GM23338 (cell line): ENCODE measurements at regions not wholly inside any gene's neighbourhood (a gene's known extent, or its start where the extent isn't known, plus 50 kb on each side); places are given as distances from the start of the nearest gene placed in this dataset.
"Not testable (repeated sequence)": the region's sequence is repeated elsewhere in the genome, so short reads cannot be mapped to it uniquely, and the experiment has no call there.

Experiments
- ATAC-seq: fragments of 200-7000 bp; cut with Tn5 transposase; 3 replicates; pipeline ENCODE4 v1.9.1; 2020
- DNase-seq: peaks from one replicate; pipeline ENCODE4 v3.0.0-alpha.2; 2015; ENCODE audit warnings: low spot score
- H2AFZ ChIP-seq: fragments of 200-600 bp; sonication (generic); 2 replicates; pipeline ENCODE4 v1.8.0; 2016; ENCODE audit warnings: antibody characterized with exemption, mild to moderate bottlenecking, moderate library complexity
- H3F3A ChIP-seq: fragments of 200-600 bp; sonication (generic); replicated peaks from 2 replicates; pipeline ENCODE4 v1.8.0; 2017; ENCODE audit warnings: antibody characterized with exemption, mixed run types, low read depth
- H3K27ac ChIP-seq: fragments of 200-600 bp; sonication (generic); 2 replicates; pipeline ENCODE4 v1.6.1; 2016; ENCODE audit warnings: low read depth
- H3K27me3 ChIP-seq: fragments of 200-600 bp; sonication (generic); 2 replicates; pipeline ENCODE4 v1.8.0; 2016; ENCODE audit warnings: mild to moderate bottlenecking, mixed run types, moderate library complexity; ENCODE audit not compliant: insufficient read depth
- H3K36me3 ChIP-seq: fragments of 200-600 bp; sonication (generic); 2 replicates; pipeline ENCODE4 v1.8.0; 2016; ENCODE audit warnings: mild to moderate bottlenecking; ENCODE audit not compliant: insufficient read depth
- H3K4me1 ChIP-seq: fragments of 200-600 bp; sonication (generic); 2 replicates; pipeline ENCODE4 v1.8.0; 2016; ENCODE audit warnings: mild to moderate bottlenecking, moderate library complexity; ENCODE audit not compliant: insufficient read depth
- H3K4me2 ChIP-seq: fragments of 200-600 bp; sonication (generic); 2 replicates; pipeline ENCODE4 v1.7.1; 2017; ENCODE audit warnings: mixed run types
- H3K4me3 ChIP-seq: fragments of 200-600 bp; sonication (generic); 2 replicates; pipeline ENCODE4 v1.6.1; 2016; ENCODE audit warnings: mixed run types
- H3K79me2 ChIP-seq: fragments of 200-600 bp; sonication (generic); replicated peaks from 2 replicates; pipeline ENCODE4 v1.8.0; 2017; ENCODE audit warnings: mild to moderate bottlenecking; ENCODE audit not compliant: insufficient read depth
- H3K9me2 ChIP-seq: fragments of 200-600 bp; sonication (generic); 2 replicates; pipeline ENCODE4 v1.8.0; 2017; ENCODE audit not compliant: insufficient read depth
- H4K20me1 ChIP-seq: fragments of 200-600 bp; sonication (generic); replicated peaks from 2 replicates; pipeline ENCODE4 v1.8.0; 2017; ENCODE audit warnings: mild to moderate bottlenecking; ENCODE audit not compliant: insufficient read depth
- H3K27ac Mint-ChIP-seq: 2 replicates; pipeline ENCODE4 v1.8.0; 2020; ENCODE audit warnings: inconsistent platforms, mild to moderate bottlenecking, moderate library complexity, mixed read lengths
- H3K27me3 Mint-ChIP-seq: 3 replicates; pipeline ENCODE4 v1.8.0; 2022; ENCODE audit warnings: low read depth, mild to moderate bottlenecking, moderate library complexity, mixed read lengths, inconsistent platforms; ENCODE audit not compliant: insufficient read depth, poor library complexity
- H3K36me3 Mint-ChIP-seq: 3 replicates; pipeline ENCODE4 v1.8.0; 2021; ENCODE audit warnings: low read depth, mild to moderate bottlenecking, inconsistent platforms, moderate library complexity, mixed read lengths
- H3K4me1 Mint-ChIP-seq: 3 replicates; pipeline ENCODE4 v1.8.0; 2020; ENCODE audit warnings: mild to moderate bottlenecking, inconsistent platforms, mixed read lengths
- H3K4me3 Mint-ChIP-seq: 3 replicates; pipeline ENCODE4 v1.8.0; 2021; ENCODE audit warnings: moderate library complexity, mild to moderate bottlenecking, inconsistent platforms, mixed read lengths
- H3K9me3 Mint-ChIP-seq: 3 replicates; pipeline ENCODE4 v1.8.0; 2020; ENCODE audit warnings: moderate library complexity, mild to moderate bottlenecking, inconsistent platforms, mixed read lengths
- POLR2AphosphoS5 ChIP-seq: IDR thresholded peaks from 2 replicates; pipeline ENCODE4 v1.6.1; 2016; ENCODE audit warnings: antibody characterized with exemption, low read depth
- TF ChIP-seq, protein P1 (sequence below), 2 experiments: fragments of 200-600 bp in 1 of 2; sonication (generic) in 1 of 2; conservative IDR thresholded peaks; 2 replicates each; pipeline versions ENCODE4 v1.5.1 to v1.6.1; 2016 to 2017; ENCODE audit warnings: antibody characterized with exemption in 2 of 2, low read depth in 2 of 2, mild to moderate bottlenecking in 2 of 2, moderate library complexity in 1 of 2

DNA sequence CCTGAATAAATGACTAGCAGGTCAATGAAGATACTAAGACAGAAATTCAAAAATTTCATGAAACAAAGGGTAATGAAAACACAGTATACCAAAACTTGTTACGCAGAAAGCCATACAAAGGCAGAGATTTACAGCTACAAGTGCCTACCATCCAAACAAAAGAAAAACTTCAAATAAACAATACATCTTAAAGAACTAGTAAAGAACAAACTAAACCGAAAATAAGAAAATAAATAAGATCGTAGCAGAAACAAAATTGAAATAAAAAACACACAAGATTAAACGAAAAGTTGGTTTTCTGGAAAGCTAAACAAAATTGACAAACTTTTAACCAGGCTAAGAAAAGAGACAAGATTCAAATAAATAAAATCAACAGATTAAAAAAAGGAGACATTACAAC is 51.5 kb downstream of the VPREB1 start:
- H3K27me3 Mint-ChIP-seq, result peaks cover 23% of the 10 kb centered on the region

DNA sequence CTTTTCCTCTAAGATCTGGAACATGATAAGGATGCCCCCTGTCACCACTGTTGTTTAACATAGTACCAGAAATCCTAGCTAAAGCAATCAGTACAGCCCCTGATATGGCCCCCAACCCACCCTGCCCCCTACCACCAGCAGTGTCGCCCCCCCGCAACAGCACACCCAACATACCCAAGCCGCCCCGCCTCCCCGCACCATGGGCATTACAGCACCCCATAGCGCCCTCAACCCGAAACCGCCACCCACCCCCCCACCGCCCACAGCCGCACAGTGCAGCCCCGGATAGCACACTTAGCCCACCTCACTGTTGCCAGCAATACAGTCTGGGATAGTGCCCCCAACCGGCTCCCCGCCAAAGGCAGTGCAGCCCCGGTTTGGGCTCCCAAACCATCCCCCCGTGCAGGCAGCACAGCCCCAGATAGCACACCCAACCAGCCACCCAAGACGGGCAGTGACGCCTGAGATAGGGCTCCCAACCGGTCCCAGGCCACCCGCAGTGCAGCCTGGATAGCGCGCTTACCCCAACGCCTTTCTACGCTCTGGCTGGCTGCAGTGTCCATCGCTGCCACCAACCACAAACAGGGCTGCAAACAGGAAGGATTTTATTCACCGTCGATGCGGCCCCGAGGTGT is 52.7 kb downstream of the VPREB1 start:
- H3K27ac ChIP-seq, H2AFZ ChIP-seq: not testable (repeated sequence)
- peaks cover 27% of the 10 kb centered on the region for H3K27me3 Mint-ChIP-seq

More for the DNA sequence above, 51.5 kb downstream of the VPREB1 start:
- not testable (repeated sequence) for H2AFZ ChIP-seq, H4K20me1 ChIP-seq, H3K4me3 Mint-ChIP-seq, DNase-seq, H3K4me1 ChIP-seq, H3K27ac ChIP-seq, H3K4me3 ChIP-seq, H3K9me2 ChIP-seq, H3K36me3 ChIP-seq, H3F3A ChIP-seq, H3K9me3 Mint-ChIP-seq, H3K27ac Mint-ChIP-seq, H3K4me2 ChIP-seq, ATAC-seq, H3K4me1 Mint-ChIP-seq
- H3K36me3 Mint-ChIP-seq, result peaks cover 11% of the 10 kb centered on the region
- peaks cover 23% of the 10 kb centered on the region for H3K27me3 ChIP-seq
- peaks cover 35% of the 10 kb centered on the region for H3K79me2 ChIP-seq

DNA sequence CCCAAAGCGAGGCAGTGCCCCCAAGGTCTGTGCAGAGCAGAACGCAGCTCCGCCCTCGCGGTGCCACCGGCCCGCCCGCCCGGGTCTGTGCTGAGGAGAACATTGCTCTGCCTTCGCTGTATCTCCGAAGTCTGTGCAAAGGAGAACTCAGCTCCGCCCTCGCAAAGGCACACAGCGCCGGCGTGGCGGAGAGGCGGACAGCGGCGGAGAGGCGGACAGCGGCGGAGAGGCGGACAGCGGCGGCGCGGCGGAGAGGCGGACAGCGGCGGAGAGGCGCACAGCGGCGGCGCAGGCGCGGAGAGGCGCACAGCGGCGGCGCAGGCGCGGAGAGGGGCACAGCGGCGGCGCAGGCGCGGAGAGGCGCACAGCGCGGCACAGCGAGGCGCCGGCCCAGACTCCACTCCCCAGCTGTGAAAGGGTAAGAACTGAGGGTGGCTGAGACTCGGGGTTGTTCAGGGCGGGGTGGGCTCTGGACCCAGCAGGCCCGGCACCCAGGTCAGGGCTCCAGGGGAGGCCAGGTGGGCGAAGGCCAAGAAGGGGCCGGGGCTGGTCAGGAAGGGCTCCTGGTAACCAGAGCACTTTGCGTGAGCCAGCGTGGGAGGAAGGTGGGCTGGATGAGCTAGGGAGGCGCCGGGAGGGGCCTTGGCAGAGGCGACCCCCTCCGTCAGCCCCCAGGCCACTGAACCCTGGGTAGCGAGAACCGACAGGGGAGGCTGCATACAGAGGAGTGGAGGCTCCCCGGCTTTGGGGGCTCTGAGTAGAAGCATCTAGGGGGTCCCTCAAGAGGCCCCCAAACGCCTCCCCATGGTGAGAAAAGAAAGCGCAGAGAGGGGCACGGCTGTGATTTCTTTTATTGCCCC is 53.4 kb downstream of the VPREB1 start:
- H3K4me3 ChIP-seq, result peak overlapping the region; percentile 89
- Mint-ChIP-seq H3K4me1 (peaks cover 13% of the 10 kb centered on the region; the same call in 2 of the 3 replicates), H3K4me3 (peak overlapping the region; percentile 76), H3K36me3 (peaks cover 11% of the 10 kb centered on the region), H3K27me3 (peaks cover 31% of the 10 kb centered on the region)
- H3K79me2 ChIP-seq, result peaks cover 51% of the 10 kb centered on the region
- not testable (repeated sequence) for H2AFZ ChIP-seq, H3K9me2 ChIP-seq, H3F3A ChIP-seq, H3K36me3 ChIP-seq, H3K9me3 Mint-ChIP-seq, H3K4me1 ChIP-seq, H3K27ac Mint-ChIP-seq, H3K27ac ChIP-seq
- H3K27me3 ChIP-seq, result peaks cover 37% of the 10 kb centered on the region
- DNase-seq (peak; percentile 69), ATAC-seq (peak; percentile 95)
- peaks cover 11% of the 10 kb centered on the region for H4K20me1 ChIP-seq
- peak; percentile 45; the same call in 1 of the 2 replicates for TF ChIP-seq POLR2AphosphoS5
- TF ChIP-seq, protein P1, sequence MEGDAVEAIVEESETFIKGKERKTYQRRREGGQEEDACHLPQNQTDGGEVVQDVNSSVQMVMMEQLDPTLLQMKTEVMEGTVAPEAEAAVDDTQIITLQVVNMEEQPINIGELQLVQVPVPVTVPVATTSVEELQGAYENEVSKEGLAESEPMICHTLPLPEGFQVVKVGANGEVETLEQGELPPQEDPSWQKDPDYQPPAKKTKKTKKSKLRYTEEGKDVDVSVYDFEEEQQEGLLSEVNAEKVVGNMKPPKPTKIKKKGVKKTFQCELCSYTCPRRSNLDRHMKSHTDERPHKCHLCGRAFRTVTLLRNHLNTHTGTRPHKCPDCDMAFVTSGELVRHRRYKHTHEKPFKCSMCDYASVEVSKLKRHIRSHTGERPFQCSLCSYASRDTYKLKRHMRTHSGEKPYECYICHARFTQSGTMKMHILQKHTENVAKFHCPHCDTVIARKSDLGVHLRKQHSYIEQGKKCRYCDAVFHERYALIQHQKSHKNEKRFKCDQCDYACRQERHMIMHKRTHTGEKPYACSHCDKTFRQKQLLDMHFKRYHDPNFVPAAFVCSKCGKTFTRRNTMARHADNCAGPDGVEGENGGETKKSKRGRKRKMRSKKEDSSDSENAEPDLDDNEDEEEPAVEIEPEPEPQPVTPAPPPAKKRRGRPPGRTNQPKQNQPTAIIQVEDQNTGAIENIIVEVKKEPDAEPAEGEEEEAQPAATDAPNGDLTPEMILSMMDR (conservative IDR thresholded peaks at IDR 0.05; ENCODE audit: low read depth in 2 of 2), result peak; percentile 12 to 43
- H3K4me2 ChIP-seq, result peak overlapping the region; percentile 86

More for the DNA sequence above, 52.7 kb downstream of the VPREB1 start:
- Mint-ChIP-seq H3K36me3 (peaks cover 11% of the 10 kb centered on the region), H3K4me3 (peak overlapping the region; percentile 76)
- not testable (repeated sequence) for H3K4me1 Mint-ChIP-seq, ATAC-seq, H3K4me1 ChIP-seq, H3K9me2 ChIP-seq, H3K36me3 ChIP-seq, H3K27ac Mint-ChIP-seq, H3K9me3 Mint-ChIP-seq, H3F3A ChIP-seq
- Histone ChIP-seq H3K27me3 (peaks cover 33% of the 10 kb centered on the region), H3K4me3 (peak overlapping the region; percentile 89), H3K4me2 (peak overlapping the region; percentile 70), H4K20me1 (peaks cover 11% of the 10 kb centered on the region), H3K79me2 (peaks cover 47% of the 10 kb centered on the region)
- peak; percentile 41 for DNase-seq

DNA sequence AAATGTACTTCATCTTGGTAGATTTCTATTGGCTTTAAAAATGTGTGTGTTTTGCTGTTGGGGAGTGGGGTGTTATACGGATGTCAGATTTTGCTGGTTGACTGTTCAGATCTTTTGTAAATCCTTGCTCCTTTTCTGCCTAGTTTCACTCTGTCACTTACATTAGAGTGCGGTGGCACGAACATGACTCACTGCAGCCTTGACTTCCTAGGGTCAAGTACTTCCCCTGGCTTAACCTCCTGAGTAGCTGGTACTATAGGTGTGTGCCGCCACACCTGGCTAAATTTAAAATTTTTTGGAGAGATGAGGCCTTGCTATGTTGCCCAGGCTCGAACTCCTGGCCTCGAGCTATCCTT is 54.0 kb downstream of the VPREB1 start:
- not testable (repeated sequence) for H2AFZ ChIP-seq, H3K36me3 Mint-ChIP-seq, H3K36me3 ChIP-seq, H3K9me3 Mint-ChIP-seq, H3K4me1 ChIP-seq, DNase-seq, H3F3A ChIP-seq, H3K27ac ChIP-seq, ATAC-seq, H3K27ac Mint-ChIP-seq, H3K9me2 ChIP-seq
- peaks cover 15% of the 10 kb centered on the region; the same call in 2 of the 3 replicates for H3K4me1 Mint-ChIP-seq
- H3K4me3 Mint-ChIP-seq, result peak overlapping the region; percentile 76
- H3K27me3 Mint-ChIP-seq, result peaks cover 26% of the 10 kb centered on the region
- Histone ChIP-seq H3K4me3 (peak overlapping the region; percentile 89), H3K79me2 (peaks cover 51% of the 10 kb centered on the region), H3K27me3 (peaks cover 41% of the 10 kb centered on the region), H4K20me1 (peaks cover 11% of the 10 kb centered on the region), H3K4me2 (peak overlapping the region; percentile 86)

DNA sequence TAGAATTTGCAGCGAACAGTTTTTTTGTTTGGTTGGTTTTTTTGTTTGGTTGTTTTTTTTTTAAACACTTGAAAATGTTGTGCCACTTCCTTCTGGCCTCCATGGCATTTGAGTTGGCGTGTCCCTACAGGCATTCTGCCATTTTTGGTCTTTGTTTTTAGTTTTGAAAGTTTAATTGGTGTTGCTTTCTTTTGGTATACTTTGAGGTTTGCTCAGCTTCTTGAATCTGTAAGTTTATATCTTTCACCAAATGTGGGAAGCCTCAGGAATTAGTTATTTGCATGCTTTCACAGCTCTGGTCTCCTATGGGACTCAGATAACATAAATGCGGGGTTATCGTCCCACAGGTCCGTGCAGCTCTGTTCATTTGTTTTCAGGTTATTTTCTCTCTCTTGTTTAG is 55.9 kb downstream of the VPREB1 start:
- H3K9me2 ChIP-seq, DNase-seq, H2AFZ ChIP-seq, H3K36me3 ChIP-seq, H3K4me3 ChIP-seq, H3K4me3 Mint-ChIP-seq, H3K27ac ChIP-seq, H3K4me2 ChIP-seq, H3K9me3 Mint-ChIP-seq, H3F3A ChIP-seq, H3K4me1 ChIP-seq, H3K27ac Mint-ChIP-seq, ATAC-seq: not testable (repeated sequence)
- Mint-ChIP-seq H3K27me3 (peaks cover 29% of the 10 kb centered on the region), H3K4me1 (peaks cover 15% of the 10 kb centered on the region; the same call in 2 of the 3 replicates), H3K36me3 (peaks cover 13% of the 10 kb centered on the region)
- peaks cover 55% of the 10 kb centered on the region for H3K27me3 ChIP-seq
- peaks cover 51% of the 10 kb centered on the region for H3K79me2 ChIP-seq
- peaks cover 11% of the 10 kb centered on the region for H4K20me1 ChIP-seq
